T47D (cell line): ENCODE measurements at regions not wholly inside any gene's neighbourhood (a gene's known extent, or its start where the extent isn't known, plus 50 kb on each side); places are given as distances from the start of the nearest gene placed in this dataset.

Source experiments
- DNase-seq, 2 experiments: peaks; one replicate each; pipeline versions ENCODE4 v3.0.0 to v3.0.0-alpha.2; 2011 to 2012; ENCODE audit warnings: low read depth in 1 of 2, low spot score in 1 of 2
- JUND ChIP-seq: IDR thresholded peaks from 2 replicates; pipeline ENCODE4 v1.6.1; 2012; ENCODE audit warnings: low read depth
- in situ Hi-C: cut with HindIII; loops from 2 replicates; pipeline ENCODE4 v1.10.0; 2016; ENCODE audit warnings: low sequenced_read_pairs, low pct_unique_long_range_greater_than_20kb

DNA sequence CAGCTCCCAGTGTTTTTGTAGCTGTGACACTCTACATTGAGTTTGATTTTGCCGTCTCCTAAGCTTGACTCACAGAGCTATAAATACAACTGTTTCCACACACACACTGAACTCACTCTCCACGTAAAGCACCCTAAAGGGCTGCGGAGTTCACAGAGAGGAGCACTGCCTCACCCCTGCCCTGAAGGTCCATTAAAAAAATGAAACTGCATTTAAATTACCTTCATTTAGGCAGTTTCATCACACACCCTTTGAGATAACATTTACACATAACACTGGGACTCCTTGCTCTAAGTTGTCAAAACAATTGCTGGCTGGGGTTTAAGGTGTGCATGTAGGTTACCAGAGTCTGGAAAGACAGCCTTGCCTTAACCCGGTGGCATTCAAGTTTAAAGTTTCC lies 137.1 kb upstream of the MAGI3 start:
- DNase-seq, result no peak
- no peak for TF ChIP-seq JUND
- in situ Hi-C loops, result no loop called here

DNA sequence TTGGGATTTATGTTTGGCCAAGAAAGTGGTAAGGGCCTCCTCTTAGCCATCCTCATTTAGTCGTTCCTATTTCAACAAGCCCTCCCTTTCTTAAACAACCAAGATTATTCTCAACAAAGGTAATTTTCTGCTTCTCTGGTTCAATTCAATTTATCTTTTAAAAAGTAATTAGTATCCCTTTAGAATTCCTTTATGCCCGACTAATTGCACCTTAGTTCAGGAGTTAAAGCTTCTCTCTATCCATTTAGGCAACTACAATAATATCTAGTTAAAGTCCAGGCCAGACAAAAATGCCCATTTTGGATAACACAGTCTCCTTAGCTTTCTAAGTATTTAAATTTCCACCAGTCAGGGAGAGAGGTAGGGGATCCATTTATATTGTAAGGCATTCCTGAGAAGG lies 136.7 kb upstream of the MAGI3 start:
- no peak for DNase-seq
- in situ Hi-C loops, result no loop called here
- no peak for TF ChIP-seq JUND

- in situ Hi-C loops, result no loop called here
- TF ChIP-seq JUND, result no peak
- DNase-seq, result peak in 1 of 2 experiments; percentile 91
These were observed 135.1 kb upstream of the MAGI3 start for GRCh38 chr1:113255038-113255719.

GRCh38 chr1:113255720-113256347 lies 134.5 kb upstream of the MAGI3 start:
- in situ Hi-C loops, result no loop called here
- no peak for TF ChIP-seq JUND
- DNase-seq, result peak in 1 of 2 experiments; percentile 94

GRCh38 chr1:113256348-113256729 lies 134.0 kb upstream of the MAGI3 start:
- peak in 1 of 2 experiments; percentile 34 for DNase-seq
- no peak for TF ChIP-seq JUND
- in situ Hi-C loops, result no loop called here

DNA sequence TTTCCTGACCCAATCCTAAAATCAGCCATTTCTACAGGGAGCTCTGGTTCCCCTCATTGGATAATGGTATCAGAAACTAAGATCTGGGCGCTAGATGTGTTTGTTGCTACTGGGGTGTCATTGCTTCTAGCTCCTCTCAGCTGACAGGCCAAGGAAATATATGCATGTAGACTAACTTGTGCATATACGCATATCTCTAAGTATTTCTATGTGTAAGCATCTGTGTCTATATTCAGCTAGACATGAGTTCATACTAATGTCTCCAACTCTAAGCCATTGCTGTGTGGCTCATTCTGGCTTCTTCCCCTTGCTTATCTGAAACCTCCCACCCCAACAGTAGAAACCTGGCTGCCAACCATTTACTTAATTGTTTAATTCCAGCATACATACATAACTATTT lies 130.3 kb upstream of the MAGI3 start:
- DNase-seq, result no peak
- TF ChIP-seq JUND, result no peak
- in situ Hi-C loops, result no loop called here

- DNase-seq, result no peak
- in situ Hi-C loops, result no loop called here
- no peak for TF ChIP-seq JUND
These were observed 125.1 kb upstream of the MAGI3 start for GRCh38 chr1:113265196-113265595.

GRCh38 chr1:113266788-113267187 lies 123.5 kb upstream of the MAGI3 start:
- no peak for TF ChIP-seq JUND
- in situ Hi-C loops, result no loop called here
- DNase-seq, result no peak

GRCh38 chr1:113269168-113269963 lies 120.9 kb upstream of the MAGI3 start:
- in situ Hi-C loops, result no loop called here
- DNase-seq, result no peak
- no peak for TF ChIP-seq JUND

- in situ Hi-C loops, result no loop called here
- no peak for TF ChIP-seq JUND
- DNase-seq, result no peak
These were observed 119.3 kb upstream of the MAGI3 start for GRCh38 chr1:113271039-113271438.

GRCh38 chr1:113275083-113275482 lies 115.2 kb upstream of the MAGI3 start:
- no peak for TF ChIP-seq JUND
- in situ Hi-C loops, result no loop called here
- DNase-seq, result no peak

DNA sequence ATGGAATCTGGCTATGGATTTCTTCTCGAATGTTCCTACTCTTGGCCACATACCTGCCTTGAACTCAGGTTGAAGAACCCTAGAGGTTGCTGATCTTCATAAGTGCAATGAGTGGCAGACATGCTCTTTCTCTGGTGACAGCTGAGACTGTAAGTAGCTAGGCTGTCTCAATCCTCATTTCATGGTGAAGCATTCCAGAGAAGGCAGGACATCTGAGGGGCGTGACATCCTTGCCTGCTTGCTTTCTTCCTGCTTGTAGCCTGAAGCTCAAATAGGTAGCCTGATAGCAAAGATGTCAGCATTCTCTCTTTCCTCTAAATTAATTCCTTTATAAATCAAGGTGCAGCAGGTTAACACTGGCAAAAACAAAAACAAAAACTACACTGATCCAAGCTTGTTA lies 114.6 kb upstream of the MAGI3 start:
- no peak for DNase-seq
- TF ChIP-seq JUND, result no peak
- in situ Hi-C loops, result no loop called here

GRCh38 chr1:113276507-113276906 lies 113.8 kb upstream of the MAGI3 start:
- no peak for DNase-seq
- TF ChIP-seq JUND, result no peak
- in situ Hi-C loops, result no loop called here
